Mesodermal cell (in vitro differentiated cells): ENCODE measurements at regions not wholly inside any gene's neighbourhood (a gene's known extent, or its start where the extent isn't known, plus 50 kb on each side); places are given as distances from the start of the nearest gene placed in this dataset.

Source experiments
- H3K27ac ChIP-seq: 2 replicates; pipeline ENCODE4 v1.7.0; 2013; ENCODE audit warnings: mild to moderate bottlenecking, low read depth, low read length, moderate library complexity; ENCODE audit not compliant: severe bottlenecking
- H3K36me3 ChIP-seq: 2 replicates; pipeline ENCODE4 v1.7.1; 2013; ENCODE audit warnings: mild to moderate bottlenecking, low read length, moderate library complexity; ENCODE audit not compliant: control insufficient read depth, insufficient read depth
- H3K4me1 ChIP-seq: one replicate; pipeline ENCODE4 v1.7.1; 2013; ENCODE audit warnings: mild to moderate bottlenecking, low read length; ENCODE audit not compliant: insufficient read depth, control insufficient read depth, poor library complexity, severe bottlenecking
- H3K4me3 ChIP-seq: 2 replicates; pipeline ENCODE4 v1.7.0; 2013; ENCODE audit warnings: low read length, control low read depth, mild to moderate bottlenecking; ENCODE audit not compliant: insufficient read depth, poor library complexity, severe bottlenecking; ENCODE audit errors: extremely low read depth
- H3K9me3 ChIP-seq: 2 replicates; pipeline ENCODE4 v1.7.1; 2013; ENCODE audit warnings: mild to moderate bottlenecking, low read length, moderate library complexity; ENCODE audit not compliant: control insufficient read depth
- WGBS, 2 experiments: methylation state at CpG; one replicate each; pipeline ENCODE4 v1.1.5; 2013; ENCODE audit warnings: missing lambda C conversion rate in 2 of 2; ENCODE audit not compliant: insufficient coverage in 2 of 2; 5-methylcytosine and 5-hydroxymethylcytosine counted together

DNA sequence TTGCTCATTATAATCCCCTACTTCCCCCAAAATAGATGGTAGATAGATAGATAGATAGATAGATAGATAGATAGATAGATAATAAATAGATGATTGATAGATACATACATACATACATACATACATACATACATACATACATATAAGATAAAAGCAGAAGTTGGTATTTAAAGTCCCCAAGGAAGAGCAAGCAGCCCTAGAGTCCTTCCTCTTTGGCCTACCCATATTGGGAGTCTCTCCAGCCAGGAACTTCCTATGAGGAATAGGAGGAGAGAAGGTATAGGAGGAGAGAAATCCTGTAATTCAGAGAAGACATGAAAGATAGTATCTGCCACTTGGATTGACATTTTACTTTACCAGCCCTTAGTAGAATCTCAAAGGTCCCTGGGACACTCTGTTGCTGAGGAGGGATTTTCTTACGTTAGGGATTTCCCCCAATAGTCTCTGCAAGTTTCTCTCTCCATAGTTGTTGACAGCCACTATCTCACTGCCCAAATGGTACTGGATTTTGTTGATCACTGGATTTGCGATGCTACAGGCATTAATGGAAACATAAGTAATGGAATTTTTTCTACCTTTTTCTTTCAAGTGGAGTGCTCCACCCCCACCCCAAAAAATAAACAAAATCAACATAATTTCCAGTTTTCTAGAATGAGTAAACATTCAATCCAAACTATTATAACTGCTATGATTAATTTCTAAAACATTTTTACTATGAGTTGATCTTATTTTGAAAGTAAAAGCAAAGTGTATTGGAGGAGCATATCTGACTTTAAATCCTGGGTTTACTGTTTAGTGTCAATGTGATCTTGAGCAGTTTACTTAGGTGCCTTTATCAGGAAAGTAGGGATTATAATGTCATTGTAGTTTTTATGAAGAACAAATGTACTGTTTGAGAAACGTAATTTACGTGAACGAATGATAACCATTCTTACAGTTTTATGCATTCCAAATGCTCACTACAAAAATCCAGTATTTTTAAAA lies 93.2 kb upstream of the TNFSF4 start:
- WGBS, 2 experiments = no CpG with 5 or more reads among the region's 5 CpGs
- Histone ChIP-seq H3K9me3 (no peaks in the 10 kb centered on the region), H3K4me3 (no peak overlapping the region), H3K36me3 (no peaks in the 10 kb centered on the region), H3K27ac (no peak overlapping the region), H3K4me1 (peaks cover 18% of the 10 kb centered on the region)

DNA sequence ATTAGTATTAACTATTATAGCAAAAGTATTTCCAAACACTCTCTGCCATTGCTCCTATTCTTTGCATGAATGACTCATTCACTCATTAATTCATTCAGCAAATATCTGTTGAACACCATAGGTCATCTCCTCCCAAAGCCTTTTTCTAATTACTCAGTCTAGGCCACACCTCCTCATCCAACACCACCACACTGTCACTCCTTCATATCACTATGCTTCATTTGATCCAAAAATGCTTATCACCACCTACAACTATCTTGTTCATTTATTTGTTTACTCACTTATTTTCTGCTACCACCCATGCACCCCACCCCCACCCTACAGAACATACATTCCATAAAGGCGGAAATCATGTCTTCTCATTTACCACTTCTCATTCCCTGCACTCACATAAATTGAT lies 94.4 kb upstream of the TNFSF4 start:
- Histone ChIP-seq H3K4me1 (peaks cover 16% of the 10 kb centered on the region), H3K36me3 (no peaks in the 10 kb centered on the region), H3K4me3 (no peak overlapping the region), H3K9me3 (no peaks in the 10 kb centered on the region), H3K27ac (no peak overlapping the region)
- WGBS, 2 experiments = 67% methylated on average over 1 of the region's 1 CpG; no CpG with 5 or more reads in 1 of the 2 experiments

DNA sequence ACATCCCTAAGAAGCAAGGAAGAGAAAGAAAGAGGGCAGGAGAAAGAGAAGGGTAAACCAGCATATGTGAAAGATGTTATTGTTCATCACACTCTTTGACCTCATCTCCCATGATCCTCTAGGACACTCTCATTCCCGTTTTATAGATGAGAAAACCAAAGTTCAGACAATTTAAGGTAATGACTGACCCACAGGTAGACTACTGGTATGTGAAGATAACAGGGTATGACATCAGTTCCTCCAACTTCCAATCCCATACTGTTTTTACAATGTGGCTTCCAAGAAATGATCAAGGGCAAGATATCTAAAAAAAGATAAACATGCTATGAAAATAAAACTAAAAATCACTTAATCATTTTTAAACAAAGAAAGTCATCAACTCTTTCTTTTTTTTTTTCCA lies 95.2 kb upstream of the TNFSF4 start:
- Histone ChIP-seq H3K27ac (peak overlapping the region; percentile 80), H3K4me1 (peaks cover 15% of the 10 kb centered on the region), H3K36me3 (no peaks in the 10 kb centered on the region), H3K4me3 (no peak overlapping the region), H3K9me3 (no peaks in the 10 kb centered on the region)
- WGBS, 2 experiments = no CpG with 5 or more reads among the region's 1 CpG

GRCh38 chr1:173302890-173303829 lies 96.0 kb upstream of the TNFSF4 start:
- Histone ChIP-seq H3K4me1 (peaks cover 15% of the 10 kb centered on the region), H3K36me3 (no peaks in the 10 kb centered on the region), H3K9me3 (no peaks in the 10 kb centered on the region), H3K27ac (peak overlapping the region; percentile 80), H3K4me3 (no peak overlapping the region)
- WGBS, 2 experiments = 100% methylated on average over 1 of the region's 8 CpGs; no CpG with 5 or more reads in 1 of the 2 experiments

DNA sequence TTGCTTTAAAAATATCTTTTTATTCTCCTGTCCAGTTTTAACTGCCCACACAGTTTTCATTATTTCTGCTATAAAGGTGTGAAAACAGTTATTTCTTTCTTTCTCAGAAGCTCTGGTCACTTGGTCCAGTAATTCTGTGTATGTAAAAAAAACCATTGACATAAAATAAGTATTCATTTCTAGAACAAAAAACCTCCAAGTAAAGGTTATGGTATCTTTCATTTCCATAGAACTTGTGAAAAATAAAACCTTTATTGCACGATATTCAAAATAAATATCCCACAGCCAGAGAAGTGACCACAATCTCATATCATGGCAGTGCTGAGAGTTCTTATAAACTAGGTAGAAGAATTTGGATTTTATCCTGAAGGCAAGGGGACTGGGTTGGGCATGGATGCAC lies 96.9 kb upstream of the TNFSF4 start:
- Histone ChIP-seq H3K27ac (no peak overlapping the region), H3K9me3 (no peaks in the 10 kb centered on the region), H3K4me3 (no peak overlapping the region), H3K4me1 (peaks cover 15% of the 10 kb centered on the region), H3K36me3 (no peaks in the 10 kb centered on the region)
- no CpG with 5 or more reads among the region's 1 CpG for WGBS, 2 experiments

DNA sequence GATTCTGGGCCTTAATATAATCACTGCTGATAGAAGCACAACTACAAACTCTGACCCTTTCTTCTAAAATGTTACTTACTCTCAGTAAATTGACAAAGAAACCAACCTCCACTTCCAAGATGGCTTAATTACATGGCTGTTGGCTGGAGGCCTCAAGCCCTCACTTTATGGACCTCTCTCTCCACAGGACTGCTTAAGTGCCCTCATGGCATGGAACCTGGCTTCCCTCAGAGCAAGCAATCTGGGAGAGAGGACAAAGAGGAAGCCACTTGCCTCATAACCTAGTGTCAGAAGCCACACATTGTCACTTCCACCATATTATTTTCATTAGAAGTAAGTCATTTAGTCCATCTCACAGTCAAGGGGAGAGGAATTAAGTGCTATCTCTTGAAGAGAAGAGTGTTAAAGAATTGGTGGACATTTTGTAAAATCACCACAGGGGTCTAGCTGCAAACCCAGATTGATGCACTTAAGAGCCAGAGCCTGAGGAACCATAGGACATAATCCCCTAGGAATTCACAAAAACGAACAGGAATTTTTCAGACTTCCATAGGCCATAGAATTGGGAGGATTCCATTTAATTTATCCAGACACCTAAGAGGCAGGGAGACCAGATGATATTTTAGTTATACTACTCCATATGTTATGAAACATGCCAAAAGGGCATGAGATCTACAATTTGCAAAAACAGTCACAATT lies 97.5 kb upstream of the TNFSF4 start:
- peaks cover 15% of the 10 kb centered on the region for H3K4me1 ChIP-seq
- WGBS, 2 experiments = 83% methylated on average over 1 of the region's 1 CpG; no CpG with 5 or more reads in 1 of the 2 experiments

GRCh38 chr1:173307845-173308244 lies 100.7 kb upstream of the TNFSF4 start:
- Histone ChIP-seq H3K4me3 (no peak overlapping the region), H3K36me3 (no peaks in the 10 kb centered on the region), H3K4me1 (peaks cover under 1% of the 10 kb centered on the region), H3K9me3 (no peaks in the 10 kb centered on the region), H3K27ac (no peak overlapping the region)
- WGBS, 2 experiments = no CpG with 5 or more reads among the region's 1 CpG

More for the DNA sequence above, 97.5 kb upstream of the TNFSF4 start:
- no peak overlapping the region for H3K4me3 ChIP-seq
- no peak overlapping the region for H3K27ac ChIP-seq
- H3K9me3 ChIP-seq = no peaks in the 10 kb centered on the region
- no peaks in the 10 kb centered on the region for H3K36me3 ChIP-seq

- WGBS, 2 experiments = 80% methylated on average over 1 of the region's 1 CpG; no CpG with 5 or more reads in 1 of the 2 experiments
- Histone ChIP-seq H3K9me3 (no peaks in the 10 kb centered on the region), H3K27ac (no peak overlapping the region), H3K36me3 (no peaks in the 10 kb centered on the region), H3K4me3 (no peak overlapping the region), H3K4me1 (no peaks in the 10 kb centered on the region)
Observed at GRCh38 chr1:173314656-173315055, 107.5 kb upstream of the TNFSF4 start.

GRCh38 chr1:173315296-173315695 lies 108.2 kb upstream of the TNFSF4 start:
- no peak overlapping the region for H3K27ac ChIP-seq
- WGBS, 2 experiments = 100% methylated on average over 2 of the region's 3 CpGs; no CpG with 5 or more reads in 1 of the 2 experiments
- H3K9me3 ChIP-seq = no peaks in the 10 kb centered on the region
- H3K4me3 ChIP-seq = no peak overlapping the region
- no peaks in the 10 kb centered on the region for H3K4me1 ChIP-seq
- H3K36me3 ChIP-seq = no peaks in the 10 kb centered on the region

GRCh38 chr1:173318788-173319187 lies 111.7 kb upstream of the TNFSF4 start:
- H3K4me1 ChIP-seq = no peaks in the 10 kb centered on the region
- H3K36me3 ChIP-seq = no peaks in the 10 kb centered on the region
- no peaks in the 10 kb centered on the region for H3K9me3 ChIP-seq
- WGBS, 2 experiments = 71 to 83% methylated on average over 2 of the region's 2 CpGs
- H3K27ac ChIP-seq = no peak overlapping the region
- H3K4me3 ChIP-seq = no peak overlapping the region
